Hippocampal formation (tissue), 2 donors: ENCODE measurements at regions not wholly inside any gene's neighbourhood (a gene's known extent, or its start where the extent isn't known, plus 50 kb on each side); places are given as distances from the start of the nearest gene placed in this dataset.

Experiments
- DNase-seq, 2 donors: peaks; one replicate each; lab custom pipeline; 2025; lab: John Stamatoyannopoulos, UW

- DNase-seq, result no peak
These were observed 168.7 kb upstream of the PPP1R2C start for GRCh38 chrX:42946544-42947194.

- no peak for DNase-seq
These were observed 171.0 kb upstream of the PPP1R2C start for GRCh38 chrX:42948723-42949657.

GRCh38 chrX:42951747-42952146 lies 173.8 kb upstream of the PPP1R2C start:
- DNase-seq, result no peak

GRCh38 chrX:42952621-42953020 lies 174.7 kb upstream of the PPP1R2C start:
- no peak for DNase-seq

- no peak for DNase-seq
These were observed 176.9 kb upstream of the PPP1R2C start for GRCh38 chrX:42954880-42955279.

GRCh38 chrX:42955349-42955748 lies 177.4 kb upstream of the PPP1R2C start:
- no peak for DNase-seq

GRCh38 chrX:42967681-42968300 lies 189.8 kb upstream of the PPP1R2C start:
- no peak for DNase-seq

GRCh38 chrX:42973321-42973720 lies 195.4 kb upstream of the PPP1R2C start:
- no peak for DNase-seq

- no peak for DNase-seq
These were observed 197.9 kb upstream of the PPP1R2C start for GRCh38 chrX:42975906-42976305.

- no peak for DNase-seq
These were observed 198.9 kb upstream of the PPP1R2C start for GRCh38 chrX:42976746-42977366.

- DNase-seq, result no peak
These were observed 200.9 kb upstream of the PPP1R2C start for GRCh38 chrX:42978655-42979379.

GRCh38 chrX:42988700-42989099 lies 210.7 kb upstream of the PPP1R2C start:
- no peak for DNase-seq

- DNase-seq, result no peak
These were observed 214.4 kb upstream of the PPP1R2C start for GRCh38 chrX:42992199-42992943.

- DNase-seq, result no peak
These were observed 218.9 kb upstream of the PPP1R2C start for GRCh38 chrX:42996861-42997260.

- DNase-seq, result no peak
These were observed 222.2 kb upstream of the PPP1R2C start for GRCh38 chrX:43000121-43000520.

GRCh38 chrX:43002526-43003203 lies 224.7 kb upstream of the PPP1R2C start:
- no peak for DNase-seq

- DNase-seq, result no peak
These were observed 225.2 kb upstream of the PPP1R2C start for GRCh38 chrX:43003204-43003565.

- no peak for DNase-seq
These were observed 226.0 kb upstream of the PPP1R2C start for GRCh38 chrX:43003939-43004338.

GRCh38 chrX:43005561-43005960 lies 227.6 kb upstream of the PPP1R2C start:
- no peak for DNase-seq

GRCh38 chrX:43008356-43008755 lies 230.4 kb upstream of the PPP1R2C start:
- no peak for DNase-seq
